Progenitor cell of endocrine pancreas (in vitro differentiated cells): ENCODE measurements at regions not wholly inside any gene's neighbourhood (a gene's known extent, or its start where the extent isn't known, plus 50 kb on each side); places are given as distances from the start of the nearest gene placed in this dataset.

Experiments used
- DNase-seq: peaks from one replicate; pipeline ENCODE4 v3.0.0; 2021; ENCODE audit warnings: low spot score; ENCODE audit not compliant: unreplicated experiment
- H3K27ac Mint-ChIP-seq: 2 replicates; pipeline ENCODE4 v1.8.0; 2021; ENCODE audit warnings: mild to moderate bottlenecking, moderate library complexity, mixed read lengths
- H3K27me3 Mint-ChIP-seq: 2 replicates; pipeline ENCODE4 v1.8.0; 2021; ENCODE audit warnings: mixed read lengths
- H3K36me3 Mint-ChIP-seq: 2 replicates; pipeline ENCODE4 v1.8.0; 2022; ENCODE audit warnings: mixed read lengths; ENCODE audit not compliant: insufficient read depth
- H3K4me1 Mint-ChIP-seq: 2 replicates; pipeline ENCODE4 v1.8.0; 2021; ENCODE audit warnings: low read depth, mixed read lengths
- H3K4me3 Mint-ChIP-seq: 2 replicates; pipeline ENCODE4 v1.8.0; 2021; ENCODE audit warnings: low read depth, mild to moderate bottlenecking, moderate library complexity, mixed read lengths
- H3K9me3 Mint-ChIP-seq: 2 replicates; pipeline ENCODE4 v1.8.0; 2021; ENCODE audit warnings: low read depth, mixed read lengths
- TF ChIP-seq, protein P1 (sequence below): fragments of 200-600 bp; sonication (generic); IDR thresholded peaks from one replicate; pipeline ENCODE4 v1.5.0; 2021; ENCODE audit warnings: antibody characterized with exemption, mild to moderate bottlenecking; ENCODE audit not compliant: unreplicated experiment

DNA sequence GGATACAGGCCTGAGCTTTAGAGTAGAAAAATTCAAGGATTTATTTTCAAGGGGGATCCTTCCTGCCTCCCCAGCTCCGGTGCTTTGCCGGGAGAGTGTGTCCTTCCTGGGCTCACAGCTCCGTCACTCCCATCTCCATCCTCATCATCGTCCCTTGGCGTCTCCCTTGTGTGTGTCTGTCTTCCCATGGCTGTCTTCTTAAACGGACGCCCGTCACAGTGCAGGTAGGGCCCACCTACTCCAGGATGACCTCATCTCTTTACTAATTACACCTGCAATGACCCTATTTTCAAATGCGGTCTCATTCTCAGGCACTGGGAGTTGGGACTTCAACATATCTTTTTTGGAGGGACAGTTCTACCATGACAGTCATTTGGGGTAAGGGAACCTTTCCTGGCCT lies 320.3 kb upstream of the C1orf174 start:
- no peaks in the 10 kb centered on the region for H3K36me3 Mint-ChIP-seq
- peaks cover 7% of the 10 kb centered on the region for H3K27me3 Mint-ChIP-seq

DNA sequence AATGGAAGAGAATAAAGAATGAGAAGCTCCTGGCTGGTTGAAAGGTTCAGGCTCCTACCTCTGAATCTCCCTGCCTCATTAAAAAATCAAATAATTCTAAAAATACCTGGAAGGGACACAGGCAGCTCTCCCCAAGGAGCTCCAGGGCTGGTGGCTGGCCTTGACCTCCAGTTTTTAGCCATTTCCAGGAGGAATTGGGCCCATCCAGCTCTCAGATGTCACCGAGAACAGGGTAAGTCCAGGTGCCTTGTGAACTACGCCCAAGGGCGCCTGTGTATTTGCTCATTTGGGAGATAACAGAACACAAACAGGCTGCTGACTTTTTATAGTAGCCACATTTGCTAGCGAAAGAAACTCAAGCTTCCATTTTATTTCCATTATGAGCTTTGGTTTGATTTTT lies 321.0 kb upstream of the C1orf174 start:
- DNase-seq, result no peak
- Mint-ChIP-seq H3K36me3 (no peaks in the 10 kb centered on the region), H3K27ac (no peak overlapping the region), H3K27me3 (peaks cover 7% of the 10 kb centered on the region), H3K4me1 (peaks cover 4% of the 10 kb centered on the region), H3K4me3 (no peak overlapping the region), H3K9me3 (no peaks in the 10 kb centered on the region)
- TF ChIP-seq, protein P1, sequence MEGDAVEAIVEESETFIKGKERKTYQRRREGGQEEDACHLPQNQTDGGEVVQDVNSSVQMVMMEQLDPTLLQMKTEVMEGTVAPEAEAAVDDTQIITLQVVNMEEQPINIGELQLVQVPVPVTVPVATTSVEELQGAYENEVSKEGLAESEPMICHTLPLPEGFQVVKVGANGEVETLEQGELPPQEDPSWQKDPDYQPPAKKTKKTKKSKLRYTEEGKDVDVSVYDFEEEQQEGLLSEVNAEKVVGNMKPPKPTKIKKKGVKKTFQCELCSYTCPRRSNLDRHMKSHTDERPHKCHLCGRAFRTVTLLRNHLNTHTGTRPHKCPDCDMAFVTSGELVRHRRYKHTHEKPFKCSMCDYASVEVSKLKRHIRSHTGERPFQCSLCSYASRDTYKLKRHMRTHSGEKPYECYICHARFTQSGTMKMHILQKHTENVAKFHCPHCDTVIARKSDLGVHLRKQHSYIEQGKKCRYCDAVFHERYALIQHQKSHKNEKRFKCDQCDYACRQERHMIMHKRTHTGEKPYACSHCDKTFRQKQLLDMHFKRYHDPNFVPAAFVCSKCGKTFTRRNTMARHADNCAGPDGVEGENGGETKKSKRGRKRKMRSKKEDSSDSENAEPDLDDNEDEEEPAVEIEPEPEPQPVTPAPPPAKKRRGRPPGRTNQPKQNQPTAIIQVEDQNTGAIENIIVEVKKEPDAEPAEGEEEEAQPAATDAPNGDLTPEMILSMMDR, result no peak

More for the DNA sequence above, 320.3 kb upstream of the C1orf174 start:
- TF ChIP-seq, protein P1, result no peak
- Mint-ChIP-seq H3K4me1 (peaks cover 4% of the 10 kb centered on the region), H3K27ac (no peak overlapping the region), H3K4me3 (no peak overlapping the region), H3K9me3 (no peaks in the 10 kb centered on the region)
- no peak for DNase-seq

DNA sequence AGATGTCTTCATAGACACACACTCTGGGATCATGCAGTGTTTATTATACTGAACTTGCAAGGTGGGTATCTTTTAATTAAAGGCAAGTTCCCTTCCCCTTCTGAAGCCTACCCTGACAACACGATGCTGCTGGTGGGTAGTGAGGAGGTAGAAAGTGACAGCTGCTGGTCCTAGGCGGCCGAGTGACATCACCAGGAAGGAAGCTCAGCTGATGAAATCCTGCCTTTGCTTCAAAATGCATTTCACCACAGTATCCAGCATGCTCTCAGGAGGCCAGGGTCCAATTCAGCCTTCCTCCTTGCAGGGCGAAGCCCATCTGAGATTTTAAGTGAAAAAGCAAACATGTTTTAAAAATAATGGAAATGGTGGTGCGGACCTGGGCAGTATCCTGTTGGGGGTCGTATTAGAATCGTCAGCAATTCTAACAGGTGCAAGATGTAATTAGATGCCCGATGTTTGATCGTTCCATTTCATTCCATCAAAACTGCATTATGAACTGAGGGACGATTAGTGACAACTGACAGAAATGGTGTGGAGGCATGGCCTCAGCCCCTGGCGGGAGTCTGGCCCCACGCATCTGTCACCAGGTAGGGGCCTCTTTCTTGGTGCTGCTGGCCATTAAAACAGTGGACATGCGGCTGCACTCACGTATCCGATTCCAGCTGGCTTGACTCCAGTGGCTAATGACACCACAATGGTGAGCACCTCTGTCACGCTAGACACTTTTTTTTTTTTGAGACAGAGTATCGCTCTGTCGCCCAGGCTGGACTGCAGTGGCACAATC lies 324.8 kb upstream of the C1orf174 start:
- Mint-ChIP-seq H3K4me1 (peaks cover 4% of the 10 kb centered on the region), H3K27ac (no peak overlapping the region), H3K4me3 (no peak overlapping the region), H3K36me3 (no peaks in the 10 kb centered on the region), H3K9me3 (no peaks in the 10 kb centered on the region), H3K27me3 (no peaks in the 10 kb centered on the region)
- TF ChIP-seq, protein P1, result no peak
- no peak for DNase-seq

DNA sequence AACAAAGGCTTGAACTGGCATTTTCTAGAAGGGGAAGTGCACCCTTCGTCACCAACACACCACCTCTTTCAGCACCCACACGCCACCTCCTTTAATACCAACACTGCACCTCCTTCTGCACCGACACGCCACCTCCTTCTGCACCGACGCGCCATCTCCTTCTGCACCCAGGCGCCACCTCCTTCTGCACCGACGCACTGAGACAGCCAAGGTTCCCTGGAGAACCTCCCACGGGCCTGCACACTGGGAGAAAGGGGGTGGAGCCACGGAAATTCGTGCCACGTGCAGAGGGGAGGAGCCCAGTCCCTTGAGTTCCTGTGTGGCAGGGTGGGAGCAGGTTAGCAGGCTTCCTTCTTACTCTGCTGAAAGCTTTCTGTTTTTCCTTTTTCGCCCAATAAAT lies 327.9 kb upstream of the C1orf174 start:
- Mint-ChIP-seq H3K9me3 (no peaks in the 10 kb centered on the region), H3K4me1 (no peaks in the 10 kb centered on the region), H3K36me3 (no peaks in the 10 kb centered on the region), H3K4me3 (no peak overlapping the region), H3K27ac (no peak overlapping the region), H3K27me3 (no peaks in the 10 kb centered on the region)
- DNase-seq, result no peak
- TF ChIP-seq, protein P1, result no peak

DNA sequence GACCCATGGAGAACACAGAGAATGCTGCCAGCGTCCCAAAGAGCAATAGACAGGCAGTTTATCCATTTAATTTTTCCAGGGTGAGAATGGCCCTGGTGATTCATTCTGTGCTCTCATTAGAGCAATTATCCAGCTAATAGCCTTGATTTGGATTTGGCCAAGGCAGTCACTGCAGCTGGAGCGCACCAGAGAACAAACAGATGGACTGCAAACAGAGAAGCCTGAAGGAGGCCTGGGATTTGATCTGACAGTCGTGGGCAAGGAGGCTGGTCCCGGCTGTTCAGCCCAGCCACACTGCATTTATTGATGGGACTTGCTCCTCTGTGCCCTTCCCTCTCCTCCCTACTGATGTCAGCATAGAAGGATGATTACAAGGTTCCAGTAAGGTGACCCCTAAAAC lies 353.9 kb upstream of the C1orf174 start:
- Mint-ChIP-seq H3K4me1 (no peaks in the 10 kb centered on the region), H3K36me3 (no peaks in the 10 kb centered on the region), H3K27ac (no peak overlapping the region), H3K27me3 (peaks cover 3% of the 10 kb centered on the region), H3K4me3 (no peak overlapping the region), H3K9me3 (peaks cover 18% of the 10 kb centered on the region)
- TF ChIP-seq, protein P1, result no peak
- DNase-seq, result no peak
